OCI-LY7 (cell line): ENCODE measurements at regions not wholly inside any gene's neighbourhood (a gene's known extent, or its start where the extent isn't known, plus 50 kb on each side); places are given as distances from the start of the nearest gene placed in this dataset.

Experiments
- EZH2phosphoT487 ChIP-seq: fragments of 200-600 bp; sonication (generic); IDR thresholded peaks from 2 replicates; pipeline ENCODE4 v1.6.1; 2018; ENCODE audit warnings: low read depth, borderline replicate concordance, mild to moderate bottlenecking, mixed run types, antibody characterized with exemption, low read length, moderate library complexity, mixed read lengths
- TF ChIP-seq, protein P1 (sequence below): fragments of 200-600 bp; sonication (generic); conservative IDR thresholded peaks from 2 replicates; pipeline ENCODE4 v1.5.1; 2014; ENCODE audit warnings: mild to moderate bottlenecking, antibody characterized with exemption, low read length, moderate library complexity, mixed read lengths

- TF ChIP-seq, protein P1, sequence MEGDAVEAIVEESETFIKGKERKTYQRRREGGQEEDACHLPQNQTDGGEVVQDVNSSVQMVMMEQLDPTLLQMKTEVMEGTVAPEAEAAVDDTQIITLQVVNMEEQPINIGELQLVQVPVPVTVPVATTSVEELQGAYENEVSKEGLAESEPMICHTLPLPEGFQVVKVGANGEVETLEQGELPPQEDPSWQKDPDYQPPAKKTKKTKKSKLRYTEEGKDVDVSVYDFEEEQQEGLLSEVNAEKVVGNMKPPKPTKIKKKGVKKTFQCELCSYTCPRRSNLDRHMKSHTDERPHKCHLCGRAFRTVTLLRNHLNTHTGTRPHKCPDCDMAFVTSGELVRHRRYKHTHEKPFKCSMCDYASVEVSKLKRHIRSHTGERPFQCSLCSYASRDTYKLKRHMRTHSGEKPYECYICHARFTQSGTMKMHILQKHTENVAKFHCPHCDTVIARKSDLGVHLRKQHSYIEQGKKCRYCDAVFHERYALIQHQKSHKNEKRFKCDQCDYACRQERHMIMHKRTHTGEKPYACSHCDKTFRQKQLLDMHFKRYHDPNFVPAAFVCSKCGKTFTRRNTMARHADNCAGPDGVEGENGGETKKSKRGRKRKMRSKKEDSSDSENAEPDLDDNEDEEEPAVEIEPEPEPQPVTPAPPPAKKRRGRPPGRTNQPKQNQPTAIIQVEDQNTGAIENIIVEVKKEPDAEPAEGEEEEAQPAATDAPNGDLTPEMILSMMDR = no peak
- TF ChIP-seq EZH2phosphoT487 = no peak
These were observed 124.3 kb upstream of the NR3C1 start for GRCh38 chr5:143527808-143528207.
